MM.1S (cell line): ENCODE measurements at regions not wholly inside any gene's neighbourhood (a gene's known extent, or its start where the extent isn't known, plus 50 kb on each side); places are given as distances from the start of the nearest gene placed in this dataset.

Experiments
- CTCF ChIP-seq: fragments of 300-600 bp; sonication (generic); IDR thresholded peaks from 2 replicates; pipeline ENCODE4 v1.5.1; 2016; ENCODE audit warnings: antibody characterized with exemption, low read length, mixed read lengths
- EZH2 ChIP-seq: fragments of 300-600 bp; sonication (generic); optimal IDR thresholded peaks from 2 replicates; pipeline ENCODE3; 2017; ENCODE audit warnings: low read depth, mild to moderate bottlenecking, antibody characterized with exemption, low read length, mixed read lengths

DNA sequence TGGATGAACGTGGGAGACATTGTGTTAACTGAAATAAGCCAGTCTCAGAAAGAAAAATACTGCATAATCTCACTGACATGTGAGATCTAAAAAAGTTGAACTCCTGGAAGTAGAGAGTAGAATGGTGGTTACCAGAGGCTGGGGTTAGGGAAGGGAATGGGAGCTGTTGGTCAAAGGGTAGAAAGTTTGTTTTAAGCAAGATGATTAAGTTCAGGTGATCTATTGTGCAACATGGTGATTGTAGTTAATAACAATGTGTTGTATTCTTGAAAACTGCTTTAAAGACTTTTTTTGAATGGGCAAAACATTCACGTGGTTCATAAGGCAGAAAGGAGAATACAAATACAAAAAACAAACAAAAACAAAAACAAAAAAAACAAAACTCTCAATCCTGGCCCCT is 460.4 kb upstream of the TBX3 start:
- TF ChIP-seq EZH2 (no peak), CTCF (no peak)
